Cardiac fibroblast (primary cell): ENCODE measurements at regions not wholly inside any gene's neighbourhood (a gene's known extent, or its start where the extent isn't known, plus 50 kb on each side); places are given as distances from the start of the nearest gene placed in this dataset.

ENCODE experiments used
- DNase-seq, 2 donors: peaks; one replicate each; pipeline versions ENCODE4 v3.0.0 to v3.0.0-alpha.2; 2010; ENCODE audit warnings: low read depth in 2 of 2
- H3K4me3 ChIP-seq, 2 donors: replicated peaks in 1 of 2; 1 replicate in 1 of 2; 2 replicates in 1 of 2; pipeline ENCODE4 v1.5.1; 2011; ENCODE audit warnings: low read depth in 2 of 2, low read length in 2 of 2, mild to moderate bottlenecking in 2 of 2, moderate library complexity in 1 of 2
- TF ChIP-seq, protein P1 (sequence below): IDR thresholded peaks from one replicate; pipeline ENCODE4 v1.5.1; 2011; ENCODE audit warnings: low read depth, mild to moderate bottlenecking, low read length, inconsistent platforms

DNA sequence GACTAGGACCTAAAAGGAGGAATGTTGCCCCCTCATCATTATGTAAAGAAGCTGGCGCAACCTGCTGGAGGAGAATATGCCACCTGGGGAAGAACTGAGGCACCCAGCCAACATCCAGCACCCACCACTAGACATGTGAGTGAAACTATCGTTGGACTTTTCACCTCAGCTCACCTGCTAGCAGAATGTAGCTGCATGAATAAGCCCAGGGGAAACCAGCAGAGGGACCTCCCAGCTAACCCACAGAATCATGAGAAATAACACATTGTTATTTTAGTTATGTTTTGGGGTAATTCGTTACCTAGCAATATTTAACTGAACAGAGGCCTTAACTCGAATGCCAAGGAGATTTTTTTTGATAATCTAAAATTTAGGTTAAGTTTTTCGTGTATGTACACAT lies 542.5 kb upstream of the DAB1 start:
- no peak for DNase-seq
- TF ChIP-seq, protein P1, sequence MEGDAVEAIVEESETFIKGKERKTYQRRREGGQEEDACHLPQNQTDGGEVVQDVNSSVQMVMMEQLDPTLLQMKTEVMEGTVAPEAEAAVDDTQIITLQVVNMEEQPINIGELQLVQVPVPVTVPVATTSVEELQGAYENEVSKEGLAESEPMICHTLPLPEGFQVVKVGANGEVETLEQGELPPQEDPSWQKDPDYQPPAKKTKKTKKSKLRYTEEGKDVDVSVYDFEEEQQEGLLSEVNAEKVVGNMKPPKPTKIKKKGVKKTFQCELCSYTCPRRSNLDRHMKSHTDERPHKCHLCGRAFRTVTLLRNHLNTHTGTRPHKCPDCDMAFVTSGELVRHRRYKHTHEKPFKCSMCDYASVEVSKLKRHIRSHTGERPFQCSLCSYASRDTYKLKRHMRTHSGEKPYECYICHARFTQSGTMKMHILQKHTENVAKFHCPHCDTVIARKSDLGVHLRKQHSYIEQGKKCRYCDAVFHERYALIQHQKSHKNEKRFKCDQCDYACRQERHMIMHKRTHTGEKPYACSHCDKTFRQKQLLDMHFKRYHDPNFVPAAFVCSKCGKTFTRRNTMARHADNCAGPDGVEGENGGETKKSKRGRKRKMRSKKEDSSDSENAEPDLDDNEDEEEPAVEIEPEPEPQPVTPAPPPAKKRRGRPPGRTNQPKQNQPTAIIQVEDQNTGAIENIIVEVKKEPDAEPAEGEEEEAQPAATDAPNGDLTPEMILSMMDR = no peak
- H3K4me3 ChIP-seq = no peak overlapping the region

DNA sequence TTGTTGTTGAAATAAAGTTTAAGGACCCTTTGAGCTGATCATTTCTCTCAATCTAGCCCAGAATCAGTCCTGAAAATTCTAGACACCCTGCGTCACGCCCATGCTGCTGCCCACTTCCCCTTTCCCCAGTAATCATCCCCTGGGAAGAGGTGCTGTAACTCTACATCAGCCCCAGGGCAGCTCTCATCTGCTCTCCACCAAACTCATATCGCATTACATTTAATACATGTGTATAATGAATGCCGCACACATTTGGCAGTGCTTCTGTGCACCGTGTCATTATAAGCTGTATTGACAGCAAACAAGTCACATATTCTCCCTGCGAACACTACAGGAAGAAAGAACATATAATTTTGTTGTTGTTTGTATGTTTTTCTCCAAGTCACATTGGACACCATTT lies 539.7 kb upstream of the DAB1 start:
- DNase-seq = no peak
- TF ChIP-seq, protein P1 = no peak
- H3K4me3 ChIP-seq = no peak overlapping the region

DNA sequence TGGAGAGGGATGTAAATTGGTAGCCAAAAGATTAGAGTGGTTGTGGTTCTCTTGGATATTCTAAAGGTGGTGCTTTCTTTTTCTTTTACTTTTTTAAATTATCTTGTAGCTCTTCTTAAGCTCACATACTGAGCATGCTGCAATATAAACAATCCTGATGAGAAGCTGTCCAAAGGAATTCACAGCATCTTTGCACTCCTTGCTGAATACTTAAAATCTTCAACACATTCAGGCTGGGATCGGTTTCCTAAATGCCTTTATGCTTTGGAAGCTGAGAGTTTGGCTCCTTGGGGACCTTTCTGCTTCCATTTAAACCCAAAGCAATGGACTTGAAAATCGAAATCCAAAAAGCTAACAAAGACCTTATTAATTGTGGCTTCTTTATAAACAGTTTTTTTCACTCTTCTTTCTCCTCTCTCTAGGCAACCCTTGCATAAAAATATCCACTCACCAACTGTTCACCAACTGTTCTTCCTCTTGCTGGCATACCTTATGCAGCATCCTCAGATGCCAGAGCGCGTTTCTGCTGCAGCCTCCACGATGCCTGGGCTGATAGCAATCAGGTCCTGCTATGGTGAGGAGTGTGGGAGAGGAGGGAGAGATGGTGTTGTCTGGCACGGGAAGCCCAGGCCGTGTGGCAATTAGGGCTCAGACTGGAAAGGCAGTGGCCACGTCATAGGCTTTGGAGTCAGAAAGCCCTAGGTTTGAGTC lies 535.8 kb upstream of the DAB1 start:
- H3K4me3 ChIP-seq = no peak overlapping the region
- no peak for DNase-seq
- TF ChIP-seq, protein P1 = no peak

DNA sequence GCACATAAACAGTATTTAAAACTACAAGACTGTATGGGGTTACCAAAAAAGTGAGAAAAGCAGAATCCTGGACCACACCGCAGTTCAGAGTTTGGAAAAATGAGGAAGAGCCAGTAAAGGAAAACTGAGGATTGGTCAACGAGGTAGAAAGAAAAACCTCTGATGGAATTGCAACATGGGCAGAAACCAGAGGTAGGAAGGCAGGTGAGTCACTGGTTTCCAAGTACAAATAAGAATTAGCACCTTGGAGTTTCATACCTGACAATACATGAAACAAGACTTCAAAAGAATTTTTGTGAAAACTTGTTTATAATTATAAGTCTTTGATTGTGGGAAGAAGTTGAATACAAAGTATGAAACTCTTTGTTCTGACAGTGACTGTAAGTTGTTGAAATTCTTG lies 533.7 kb upstream of the DAB1 start:
- DNase-seq = no peak
- TF ChIP-seq, protein P1 = no peak
- H3K4me3 ChIP-seq = no peak overlapping the region

DNA sequence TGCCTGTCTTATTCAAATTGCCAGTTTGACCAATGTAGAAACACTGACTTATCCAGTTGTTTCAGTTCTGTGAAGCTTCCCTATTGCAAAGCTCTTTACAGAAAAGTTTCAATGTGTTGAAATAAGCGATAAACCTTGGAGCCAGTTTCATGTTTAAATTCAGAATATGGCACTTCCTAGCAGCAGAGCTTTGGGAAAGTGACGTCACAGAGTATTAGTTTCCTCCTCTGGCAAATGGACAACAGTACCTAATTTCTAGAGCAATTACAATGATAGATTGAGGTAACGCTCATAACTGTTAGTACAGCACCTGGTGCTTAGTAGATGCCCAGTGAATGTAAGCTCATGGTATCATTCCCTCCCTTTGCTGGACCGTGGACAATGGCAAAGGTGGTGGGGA lies 527.5 kb upstream of the DAB1 start:
- no peak overlapping the region for H3K4me3 ChIP-seq
- TF ChIP-seq, protein P1 = no peak
- DNase-seq = no peak

DNA sequence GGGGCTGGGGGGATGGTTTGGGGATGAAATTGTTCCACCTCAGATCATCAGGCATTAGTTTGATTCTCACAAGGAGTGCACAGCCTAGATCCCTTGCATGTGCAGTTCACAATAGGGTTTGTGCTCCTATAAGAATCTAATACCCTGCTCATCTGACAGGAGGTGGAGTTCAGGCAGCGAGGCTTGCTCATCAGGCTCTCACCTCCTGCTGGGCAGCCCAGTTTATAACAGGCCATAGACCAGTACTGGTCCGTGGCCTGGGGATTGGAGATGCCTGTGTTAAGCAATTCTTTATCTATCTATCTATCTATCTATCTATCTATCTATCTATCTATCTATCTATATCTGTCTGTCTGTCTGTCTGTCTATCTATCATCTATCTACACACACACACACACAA lies 525.3 kb upstream of the DAB1 start:
- TF ChIP-seq, protein P1 = no peak
- no peak for DNase-seq

DNA sequence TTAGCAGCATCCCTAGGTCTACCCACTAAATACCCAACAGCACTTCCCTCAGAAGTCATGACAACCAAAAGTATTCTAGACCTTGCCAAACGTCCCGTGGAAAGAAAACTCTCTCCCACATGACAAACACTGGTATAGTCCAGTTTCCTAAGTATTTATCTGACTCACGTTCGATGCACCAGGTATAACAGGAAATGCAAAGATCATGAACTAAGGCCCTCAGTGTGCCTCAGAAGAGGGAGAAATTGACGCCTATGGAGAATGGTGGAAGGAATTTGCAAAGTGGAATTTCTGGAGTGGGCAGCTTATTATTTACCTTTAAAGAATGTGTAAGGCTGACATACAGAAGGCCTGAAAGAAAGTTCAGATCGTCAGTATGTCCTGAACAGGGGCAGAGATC lies 523.6 kb upstream of the DAB1 start:
- H3K4me3 ChIP-seq = no peak overlapping the region
- TF ChIP-seq, protein P1 = no peak
- DNase-seq = no peak

More for the DNA sequence above, 525.3 kb upstream of the DAB1 start:
- no peak overlapping the region for H3K4me3 ChIP-seq
